Colonic mucosa (tissue), 4 donors: ENCODE measurements at regions not wholly inside any gene's neighbourhood (a gene's known extent, or its start where the extent isn't known, plus 50 kb on each side); places are given as distances from the start of the nearest gene placed in this dataset.

Experiments
- DNase-seq: peaks from one replicate; pipeline ENCODE4 v3.0.0-alpha.2; 2020
- H3K27ac ChIP-seq: fragments of 200-600 bp; one replicate; pipeline ENCODE4 v1.8.0; 2021
- H3K27me3 ChIP-seq: fragments of 200-600 bp; one replicate; pipeline ENCODE4 v1.8.0; 2021
- H3K36me3 ChIP-seq: fragments of 200-600 bp; one replicate; pipeline ENCODE4 v1.8.0; 2021
- H3K4me1 ChIP-seq: fragments of 200-600 bp; one replicate; pipeline ENCODE4 v1.8.0; 2021; ENCODE audit warnings: mild to moderate bottlenecking
- H3K4me3 ChIP-seq: fragments of 200-600 bp; one replicate; pipeline ENCODE4 v1.8.0; 2021
- H3K9ac ChIP-seq, 2 donors: one replicate each; pipeline ENCODE4 v1.7.0; 2013; ENCODE audit warnings: control low read depth in 2 of 2, low read depth in 2 of 2, low read length in 2 of 2
- H3K9me3 ChIP-seq: fragments of 200-600 bp; one replicate; pipeline ENCODE4 v1.8.0; 2021
- CTCF ChIP-seq: fragments of 200-600 bp; IDR thresholded peaks from one replicate; pipeline ENCODE4 v1.8.0; 2022; ENCODE audit warnings: antibody characterized with exemption, mild to moderate bottlenecking
- intact Hi-C: fragments of 100-400 bp; cut with DNase I; formaldehyde crosslinking; loops from one replicate; pipeline ENCODE4 v1.14.1; 2022
- donor health status: healthy.
- donor health status: DM: no; HTN: no; CAD: no.
- donor health status: DM: no; HTN: no; CAD: no.

DNA sequence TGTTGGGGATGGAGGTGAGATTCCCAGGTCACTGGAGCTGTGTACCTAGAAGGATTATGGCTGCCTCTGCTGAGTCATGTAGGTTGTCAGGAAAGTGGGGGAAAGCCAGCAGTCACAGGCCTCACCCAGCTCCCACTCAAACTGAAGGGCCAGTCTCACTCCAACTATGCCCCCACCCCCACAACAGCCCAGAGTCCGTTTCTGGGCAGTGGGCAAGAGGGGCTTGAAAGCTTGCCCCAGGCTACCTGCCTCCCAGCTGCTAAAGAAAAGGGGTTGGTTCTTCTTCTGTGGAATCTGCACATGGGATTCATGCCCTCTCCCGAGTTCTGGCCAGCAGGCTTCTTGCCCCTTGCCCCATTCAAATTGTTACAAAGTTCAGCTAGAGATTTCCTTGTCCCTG lies 116.0 kb upstream of the PGRMC2 start:
- Histone ChIP-seq H3K9me3 (no peaks in the 10 kb centered on the region), H3K4me1 (no peaks in the 10 kb centered on the region), H3K36me3 (no peaks in the 10 kb centered on the region), H3K9ac (no peak overlapping the region), H3K27me3 (no peaks in the 10 kb centered on the region), H3K4me3 (no peak overlapping the region), H3K27ac (no peak overlapping the region)
- no peak for TF ChIP-seq CTCF
- intact Hi-C loops = no loop called here
- no peak for DNase-seq

- intact Hi-C loops = no loop called here
- no peak overlapping the region for H3K27ac ChIP-seq
- H3K9ac ChIP-seq = no peak overlapping the region
- no peaks in the 10 kb centered on the region for H3K27me3 ChIP-seq
- H3K9me3 ChIP-seq = no peaks in the 10 kb centered on the region
- TF ChIP-seq CTCF = no peak
- H3K36me3 ChIP-seq = no peaks in the 10 kb centered on the region
- H3K4me1 ChIP-seq = no peaks in the 10 kb centered on the region
- no peak for DNase-seq
- no peak overlapping the region for H3K4me3 ChIP-seq
Measured at GRCh38 chr4:128394778-128395177, 107.2 kb upstream of the PGRMC2 start.

DNA sequence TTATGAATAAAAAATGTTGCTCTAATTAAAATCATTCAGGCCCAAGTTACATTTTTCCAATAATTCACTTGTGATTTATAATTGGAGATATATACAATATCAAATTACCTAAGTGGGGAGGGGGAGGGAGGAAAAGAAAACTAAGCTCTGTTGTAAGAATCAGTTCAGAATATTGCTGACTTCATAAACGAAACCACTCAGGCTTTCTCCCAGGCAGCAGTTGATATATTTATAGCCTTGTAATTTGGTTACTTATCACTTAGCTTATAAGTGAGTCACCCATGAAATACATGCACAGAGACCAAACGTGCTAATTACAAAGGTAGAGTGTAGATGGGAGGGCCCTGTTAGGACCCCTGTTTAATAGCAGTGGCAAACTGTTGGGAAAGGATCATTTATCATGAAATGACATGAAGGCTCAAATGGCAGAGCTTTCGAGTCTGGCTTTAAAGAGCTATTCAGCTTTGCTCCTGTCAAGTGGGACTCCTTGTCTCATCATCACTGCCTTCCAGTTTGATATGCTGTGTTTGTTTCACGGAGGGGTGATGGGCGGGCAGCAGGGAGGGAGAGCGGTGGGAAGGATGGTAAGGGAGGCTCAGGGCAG lies 105.6 kb upstream of the PGRMC2 start:
- intact Hi-C loops = no loop called here
- H3K4me1 ChIP-seq = no peaks in the 10 kb centered on the region
- H3K27me3 ChIP-seq = no peaks in the 10 kb centered on the region
- H3K27ac ChIP-seq = no peak overlapping the region
- no peaks in the 10 kb centered on the region for H3K36me3 ChIP-seq
- DNase-seq = no peak
- no peaks in the 10 kb centered on the region for H3K9me3 ChIP-seq
- TF ChIP-seq CTCF = no peak
- H3K9ac ChIP-seq = no peak overlapping the region
- H3K4me3 ChIP-seq = no peak overlapping the region

DNA sequence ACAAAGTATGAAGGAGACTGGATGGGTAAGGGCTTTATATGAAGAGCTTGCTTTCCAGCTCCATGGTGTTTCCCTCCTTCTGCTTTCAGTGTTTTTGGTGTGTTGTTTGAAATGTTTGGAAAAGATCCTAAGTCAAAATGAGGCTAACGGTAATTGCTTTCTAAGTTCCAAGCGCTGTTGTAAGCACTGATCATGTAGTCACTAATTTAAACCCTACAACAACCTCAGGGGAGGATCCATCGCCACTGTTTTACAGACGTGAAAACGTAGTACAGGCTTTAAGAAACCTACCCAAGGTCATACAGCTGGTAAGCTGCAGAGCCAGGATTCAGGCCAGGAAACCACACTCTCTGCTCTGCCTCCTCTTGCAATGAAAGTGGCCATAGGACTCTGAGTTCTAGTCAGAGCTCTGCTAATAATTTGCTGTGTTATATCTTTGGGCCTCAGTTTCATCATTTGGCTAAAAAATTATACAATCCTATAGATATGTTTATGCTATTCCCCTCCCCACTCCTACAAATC lies 102.9 kb upstream of the PGRMC2 start:
- no peak overlapping the region for H3K4me3 ChIP-seq
- H3K36me3 ChIP-seq = no peaks in the 10 kb centered on the region
- DNase-seq = no peak
- H3K4me1 ChIP-seq = no peaks in the 10 kb centered on the region
- no peaks in the 10 kb centered on the region for H3K9me3 ChIP-seq
- no peak overlapping the region for H3K9ac ChIP-seq
- no peaks in the 10 kb centered on the region for H3K27me3 ChIP-seq
- no peak for TF ChIP-seq CTCF
- intact Hi-C loops = no loop called here
- no peak overlapping the region for H3K27ac ChIP-seq

DNA sequence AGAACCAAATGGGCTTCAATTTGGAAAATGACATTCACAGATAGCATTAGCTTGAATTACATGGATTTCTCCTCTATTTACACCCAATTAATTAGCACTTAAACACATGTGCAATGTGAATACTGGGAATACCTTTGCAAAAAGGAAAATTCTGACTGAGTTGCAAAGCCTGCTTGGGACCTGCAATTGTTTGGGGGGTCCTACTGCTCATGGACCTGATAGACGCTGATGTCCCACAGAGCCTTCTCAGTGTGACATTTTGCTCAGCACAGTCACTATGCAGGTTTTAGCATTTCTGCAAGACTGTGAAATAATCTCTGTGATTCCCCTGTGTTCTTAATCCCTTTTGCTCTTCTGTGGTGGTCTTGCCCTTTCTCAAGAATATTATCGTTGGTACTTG lies 101.2 kb upstream of the PGRMC2 start:
- Histone ChIP-seq H3K36me3 (no peaks in the 10 kb centered on the region), H3K27me3 (no peaks in the 10 kb centered on the region), H3K4me1 (no peaks in the 10 kb centered on the region), H3K4me3 (no peak overlapping the region), H3K9me3 (no peaks in the 10 kb centered on the region), H3K27ac (no peak overlapping the region), H3K9ac (no peak overlapping the region)
- intact Hi-C loops = loop anchor here (10.0 kb wide), 2 partner anchors 104 to 166 kb away; partner anchors contain the start of gene PGRMC2
- no peak for DNase-seq
- no peak for TF ChIP-seq CTCF
